Glomerular endothelial cell (primary cell): ENCODE measurements at regions not wholly inside any gene's neighbourhood (a gene's known extent, or its start where the extent isn't known, plus 50 kb on each side); places are given as distances from the start of the nearest gene placed in this dataset.
"Not testable (repeated sequence)": the region's sequence is repeated elsewhere in the genome, so short reads cannot be mapped to it uniquely, and the experiment has no call there.

Experiments used
- DNase-seq: peaks from one replicate; pipeline ENCODE4 v3.0.0-alpha.2; 2011; ENCODE audit warnings: low read depth, low spot score; ENCODE audit errors: extremely low read depth

DNA sequence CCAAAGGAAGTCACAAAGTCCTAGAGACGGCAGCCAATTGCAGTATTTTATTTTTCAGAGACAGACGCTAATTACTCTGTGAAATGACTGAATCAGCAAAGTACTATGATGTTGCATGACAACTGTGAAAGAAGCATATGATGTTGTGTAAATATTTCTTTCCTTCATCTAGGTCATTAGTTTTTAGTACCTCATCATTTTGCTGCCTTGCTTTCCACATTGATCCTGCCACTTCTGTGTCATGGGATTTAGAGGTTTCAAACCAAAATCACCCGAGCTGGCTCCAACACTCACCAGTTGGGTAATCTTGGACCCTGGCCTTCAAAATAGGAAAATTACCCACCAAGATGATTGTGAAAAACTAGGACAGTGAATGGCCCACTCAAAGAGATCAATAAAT lies 585.2 kb downstream of the ACTL7B start:
- DNase-seq = no peak

- no peak for DNase-seq
Observed at GRCh38 chr9:108270051-108270450, 585.7 kb downstream of the ACTL7B start.

DNA sequence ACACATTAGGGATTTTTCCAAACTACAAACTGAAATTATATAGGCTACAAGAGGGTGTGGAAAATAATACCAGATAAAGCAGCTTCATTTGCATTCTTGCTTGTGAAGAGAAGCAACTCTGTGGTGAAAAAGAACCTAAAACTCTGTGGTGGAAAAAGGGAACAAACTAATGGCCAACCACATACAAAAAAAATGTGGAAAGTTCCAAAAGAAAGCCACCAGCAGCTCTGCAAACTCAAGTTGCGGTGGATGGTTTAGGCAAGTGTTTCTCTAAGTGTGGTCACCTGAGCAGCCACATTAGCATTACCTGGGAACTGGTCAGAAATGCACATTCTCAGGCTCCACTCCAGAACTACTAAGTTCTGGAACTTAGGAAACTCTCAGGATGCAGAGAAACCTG lies 586.4 kb downstream of the ACTL7B start:
- DNase-seq = no peak

GRCh38 chr9:108265065-108265464 lies 590.7 kb downstream of the ACTL7B start:
- no peak for DNase-seq

DNA sequence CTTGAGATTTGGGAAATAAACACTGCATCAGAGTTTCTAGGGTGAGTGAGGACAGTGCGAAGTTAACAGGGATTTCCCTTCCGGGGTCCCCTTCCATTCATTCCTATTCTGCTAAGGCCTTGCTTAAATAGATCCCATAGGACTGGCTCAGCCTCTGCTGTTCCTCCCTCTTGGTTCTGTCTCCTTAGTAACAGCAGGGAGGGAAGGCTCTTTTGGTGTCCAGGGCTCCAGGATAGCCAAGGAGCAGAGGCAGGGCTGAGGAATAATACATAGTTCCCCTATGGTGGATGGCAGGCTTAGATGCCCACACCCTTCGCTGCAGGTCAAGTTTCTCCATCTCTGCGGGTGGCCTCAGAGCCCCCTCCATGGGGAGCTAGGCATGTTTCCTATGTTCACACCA lies 591.7 kb downstream of the ACTL7B start:
- no peak for DNase-seq

GRCh38 chr9:108262836-108263235 lies 593.0 kb downstream of the ACTL7B start:
- no peak for DNase-seq

GRCh38 chr9:108259917-108260675 lies 595.7 kb downstream of the ACTL7B start:
- no peak for DNase-seq

GRCh38 chr9:108258640-108259039 lies 597.1 kb downstream of the ACTL7B start:
- DNase-seq = no peak

DNA sequence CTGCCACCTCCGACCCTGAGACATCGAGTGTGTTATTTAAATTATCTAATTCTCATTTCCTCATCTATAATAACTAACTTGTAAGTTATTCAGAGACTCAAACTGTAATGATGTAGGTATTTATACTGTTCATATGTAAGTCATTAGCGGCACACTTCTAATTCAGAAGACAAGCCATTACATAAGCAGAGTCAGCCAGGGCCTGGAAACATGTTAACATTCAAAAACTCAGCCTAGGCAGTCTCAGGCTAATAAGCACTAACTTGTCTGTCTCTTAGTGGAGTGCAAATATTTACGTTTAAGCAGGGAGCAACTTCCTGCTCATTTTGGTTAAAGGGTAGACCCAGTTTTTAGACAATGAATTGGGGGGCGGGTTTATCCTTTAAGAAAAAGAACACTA lies 598.4 kb downstream of the ACTL7B start:
- no peak for DNase-seq

- no peak for DNase-seq
Observed at GRCh38 chr9:108254236-108254635, 601.5 kb downstream of the ACTL7B start.

DNA sequence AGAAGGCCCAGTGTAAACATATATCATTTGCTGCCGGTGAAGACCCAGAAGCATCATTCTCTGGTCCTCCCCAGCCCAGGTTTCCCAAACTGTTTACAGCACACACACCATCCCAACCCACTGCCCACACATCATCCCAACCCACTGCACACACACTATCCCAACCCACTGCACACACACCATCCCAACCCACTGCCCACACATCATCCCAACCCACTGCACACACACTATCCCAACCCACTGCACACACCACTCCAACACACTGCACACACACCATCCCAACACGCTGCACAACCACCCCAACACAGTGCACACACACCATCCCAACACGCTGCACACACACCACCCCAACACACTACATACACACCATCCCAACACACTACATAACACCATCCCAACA lies 608.4 kb downstream of the ACTL7B start:
- not testable (repeated sequence) for DNase-seq

DNA sequence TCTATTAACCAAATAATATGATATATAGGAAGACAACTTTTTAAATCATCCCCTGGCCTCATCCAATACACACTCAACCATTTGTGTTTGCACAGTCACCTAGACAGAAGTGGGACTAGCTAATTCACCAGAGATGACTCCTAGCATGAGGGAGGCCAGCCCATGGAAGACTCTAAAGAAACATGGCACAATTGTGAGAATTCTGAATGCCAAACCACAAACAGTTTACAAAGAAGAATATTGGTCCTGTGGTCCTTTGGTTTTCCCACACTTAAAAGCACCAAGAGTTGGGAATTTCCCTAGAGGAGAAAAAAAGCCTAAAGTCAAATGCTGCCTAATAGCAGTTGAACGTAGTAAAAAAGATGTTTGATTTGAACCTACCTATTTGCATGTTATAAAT lies 609.9 kb downstream of the ACTL7B start:
- no peak for DNase-seq

GRCh38 chr9:108245331-108245730 lies 610.5 kb downstream of the ACTL7B start:
- no peak for DNase-seq

DNA sequence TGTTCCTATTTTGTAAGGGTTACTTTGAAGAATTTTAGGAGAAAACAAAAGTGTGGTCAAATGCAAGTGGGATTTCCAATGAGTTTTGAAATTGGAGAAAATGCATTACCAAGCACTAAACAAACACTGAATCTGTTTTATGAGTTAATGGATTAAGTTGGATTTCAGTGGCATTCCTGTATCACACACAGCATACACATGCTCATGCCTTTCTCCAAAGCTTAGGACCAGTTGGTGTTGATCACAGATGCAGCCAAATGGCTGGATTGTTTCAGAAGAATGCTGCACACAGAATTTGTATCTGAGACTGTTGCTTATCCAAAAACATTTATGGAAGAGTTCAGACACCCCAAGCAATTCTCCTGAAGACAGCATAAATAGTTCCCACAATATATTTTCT lies 611.1 kb downstream of the ACTL7B start:
- no peak for DNase-seq

DNA sequence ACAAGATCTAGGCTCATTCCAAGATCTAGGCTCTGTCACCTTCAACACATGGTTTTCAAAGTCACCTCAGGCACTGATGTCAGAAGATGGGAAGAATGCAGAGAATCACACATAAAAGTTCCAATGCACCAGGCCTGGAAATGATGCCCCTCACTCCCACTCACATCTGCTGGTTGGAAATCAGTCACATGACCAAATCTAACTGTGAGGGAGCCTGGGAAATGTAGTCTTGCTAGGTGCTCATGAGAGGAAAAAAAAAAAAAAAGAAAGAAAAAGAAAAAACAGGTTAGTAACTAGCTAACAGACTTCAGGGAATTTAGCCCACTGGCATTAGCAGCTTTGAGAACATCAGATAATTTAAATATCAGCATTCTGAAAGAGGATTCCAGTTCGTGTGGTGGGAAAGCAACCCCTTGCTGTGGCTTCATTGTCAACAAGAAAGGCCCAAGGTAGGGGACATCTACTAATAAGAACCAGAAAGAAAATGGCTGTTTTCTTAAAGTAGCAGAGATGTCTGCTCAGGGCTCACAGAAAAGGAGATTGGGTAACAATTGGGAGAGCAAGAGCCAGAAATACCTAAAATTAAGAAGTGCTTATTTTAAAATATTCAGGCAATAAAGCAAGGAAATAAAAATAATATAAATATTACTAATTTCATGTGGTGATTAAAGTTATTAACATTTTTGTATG lies 614.3 kb downstream of the ACTL7B start:
- DNase-seq = no peak

DNA sequence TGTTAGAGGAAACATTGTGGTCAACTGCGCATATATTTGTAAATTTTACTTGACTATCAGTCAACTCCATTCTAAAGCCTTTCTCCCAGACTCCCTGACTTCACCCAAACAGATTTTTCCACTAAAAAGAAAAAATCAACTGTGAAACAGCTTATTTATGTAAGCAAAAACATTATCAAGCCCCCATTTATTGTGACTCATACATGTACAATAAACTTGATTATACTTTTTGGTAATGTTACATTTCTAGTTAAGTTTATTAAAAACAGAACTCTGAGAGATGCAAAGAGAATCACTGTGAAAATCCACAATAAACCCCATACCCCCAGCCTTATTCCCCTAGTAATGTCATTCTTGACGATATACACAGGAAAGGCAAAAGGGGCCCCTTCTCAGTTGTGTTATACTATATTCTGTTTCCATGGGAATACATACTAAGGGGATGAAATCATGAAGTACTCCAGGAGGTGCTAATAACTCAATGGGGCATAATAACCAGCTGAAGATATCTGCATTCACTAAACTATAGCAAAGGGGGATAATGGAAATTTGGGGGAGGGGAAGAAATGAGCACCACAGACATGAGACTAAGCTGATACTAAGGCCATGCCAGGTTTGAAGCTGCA lies 616.0 kb downstream of the ACTL7B start:
- DNase-seq = no peak

GRCh38 chr9:108235609-108236008 lies 620.2 kb downstream of the ACTL7B start:
- DNase-seq = no peak

- DNase-seq = no peak
Observed at GRCh38 chr9:108234811-108235210, 621.0 kb downstream of the ACTL7B start.

DNA sequence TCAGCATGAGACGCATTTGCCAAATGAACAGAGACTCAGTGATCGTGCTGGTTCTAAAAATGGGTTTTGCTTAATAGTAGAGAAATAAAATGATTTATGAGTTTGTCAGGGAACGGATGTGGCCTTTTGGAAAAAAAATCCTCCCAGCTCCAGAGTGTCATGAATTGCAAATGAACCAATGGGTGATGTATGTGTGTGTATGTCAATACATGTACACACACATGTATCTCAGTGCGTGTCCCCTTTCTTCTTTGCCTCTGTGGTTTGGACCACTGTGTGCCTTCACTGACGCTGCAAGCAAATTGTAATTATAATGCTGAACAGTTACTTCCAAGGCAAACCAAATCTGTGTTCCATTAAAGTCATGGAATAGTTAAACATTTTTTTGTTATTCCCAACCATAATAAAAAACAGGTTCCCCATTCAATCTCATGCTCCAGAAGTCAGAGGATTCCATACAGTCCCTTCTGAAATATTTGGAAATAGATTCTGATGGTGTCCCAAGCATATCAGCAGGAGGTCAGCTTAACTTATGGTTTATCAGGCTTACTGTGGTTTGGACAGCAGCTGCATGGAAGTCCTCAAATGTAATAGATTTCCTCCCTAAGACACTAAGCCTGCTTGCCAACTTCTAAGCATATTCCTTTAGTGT lies 630.5 kb downstream of the ACTL7B start:
- no peak for DNase-seq

DNA sequence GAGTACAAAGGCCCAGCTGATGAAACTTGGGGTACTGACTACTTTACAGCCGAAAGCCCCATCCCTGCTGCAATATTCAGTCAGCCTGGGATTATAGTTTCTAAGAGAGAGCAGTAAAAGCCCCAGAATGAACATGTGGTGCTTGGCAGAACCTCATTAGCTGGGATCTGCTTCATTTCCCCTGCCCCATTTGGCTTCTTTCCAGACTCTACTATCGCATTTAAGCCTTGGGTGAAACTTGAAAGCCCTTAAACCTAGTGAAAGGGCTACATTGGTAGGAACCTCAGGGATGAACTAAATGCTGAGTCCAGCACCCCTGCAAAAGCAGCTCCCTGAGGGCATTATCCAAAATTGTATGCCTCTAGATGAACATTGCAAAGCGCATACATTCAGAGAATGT lies 631.1 kb downstream of the ACTL7B start:
- no peak for DNase-seq

GRCh38 chr9:108219664-108220063 lies 636.1 kb downstream of the ACTL7B start:
- DNase-seq = no peak
